Fibroblast of villous mesenchyme (primary cell): ENCODE measurements at regions not wholly inside any gene's neighbourhood (a gene's known extent, or its start where the extent isn't known, plus 50 kb on each side); places are given as distances from the start of the nearest gene placed in this dataset.

Experiments
- DNase-seq: peaks from one replicate; pipeline ENCODE4 v3.0.0-alpha.2; 2010; ENCODE audit warnings: low read depth
- H3K4me3 ChIP-seq: 2 replicates; pipeline ENCODE4 v1.5.1; 2011; ENCODE audit warnings: low read depth, mild to moderate bottlenecking, low read length
- CTCF ChIP-seq: IDR thresholded peaks from 2 replicates; pipeline ENCODE4 v1.5.1; 2012; ENCODE audit warnings: low read depth, mild to moderate bottlenecking, low read length; ENCODE audit not compliant: insufficient read depth

DNA sequence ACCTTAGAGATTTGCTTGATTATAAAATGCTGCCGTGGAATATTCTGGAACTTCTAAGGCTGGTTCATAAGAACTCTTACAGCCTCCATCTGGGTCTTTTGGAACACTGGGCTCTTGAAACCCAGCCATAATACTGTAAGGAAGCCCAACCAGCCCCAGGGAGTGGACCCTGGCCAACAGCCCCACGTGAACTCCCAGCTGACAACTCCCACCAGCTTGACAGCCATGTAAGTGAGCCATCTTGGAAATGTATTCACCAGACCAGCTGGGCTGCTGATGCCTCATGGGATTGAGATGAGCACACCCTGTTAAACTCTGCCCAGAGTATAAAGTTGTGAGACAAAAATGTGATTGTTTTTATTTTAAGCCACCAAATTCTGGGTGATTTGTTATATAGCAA, 378.7 kb upstream of the RAG2 start:
- no peak for TF ChIP-seq CTCF
- H3K4me3 ChIP-seq, result no peak overlapping the region
- DNase-seq, result no peak

- no peak for DNase-seq
- no peak overlapping the region for H3K4me3 ChIP-seq
- no peak for TF ChIP-seq CTCF
These were observed 376.7 kb upstream of the RAG2 start for GRCh38 chr11:36974771-36975170.

DNA sequence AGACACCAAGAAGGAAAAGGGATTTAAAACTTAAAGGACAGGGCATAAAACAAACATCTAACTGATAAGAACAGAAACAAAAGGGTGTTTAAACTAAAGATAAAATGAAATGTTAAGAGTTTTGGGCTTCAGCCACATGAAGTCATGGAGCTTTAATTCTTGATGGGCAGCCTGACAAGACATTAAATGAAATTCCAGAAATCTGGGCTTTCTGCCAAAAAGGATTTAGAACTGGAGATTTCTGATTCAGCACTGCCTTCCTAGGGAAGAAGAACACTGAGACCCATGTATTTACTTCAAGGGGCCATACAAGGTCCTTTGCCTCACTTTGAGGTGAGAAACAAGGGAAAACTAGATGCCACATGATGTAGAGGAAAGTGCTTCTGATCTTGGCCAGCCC, 355.9 kb upstream of the RAG2 start:
- no peak for DNase-seq
- no peak overlapping the region for H3K4me3 ChIP-seq
- no peak for TF ChIP-seq CTCF

DNA sequence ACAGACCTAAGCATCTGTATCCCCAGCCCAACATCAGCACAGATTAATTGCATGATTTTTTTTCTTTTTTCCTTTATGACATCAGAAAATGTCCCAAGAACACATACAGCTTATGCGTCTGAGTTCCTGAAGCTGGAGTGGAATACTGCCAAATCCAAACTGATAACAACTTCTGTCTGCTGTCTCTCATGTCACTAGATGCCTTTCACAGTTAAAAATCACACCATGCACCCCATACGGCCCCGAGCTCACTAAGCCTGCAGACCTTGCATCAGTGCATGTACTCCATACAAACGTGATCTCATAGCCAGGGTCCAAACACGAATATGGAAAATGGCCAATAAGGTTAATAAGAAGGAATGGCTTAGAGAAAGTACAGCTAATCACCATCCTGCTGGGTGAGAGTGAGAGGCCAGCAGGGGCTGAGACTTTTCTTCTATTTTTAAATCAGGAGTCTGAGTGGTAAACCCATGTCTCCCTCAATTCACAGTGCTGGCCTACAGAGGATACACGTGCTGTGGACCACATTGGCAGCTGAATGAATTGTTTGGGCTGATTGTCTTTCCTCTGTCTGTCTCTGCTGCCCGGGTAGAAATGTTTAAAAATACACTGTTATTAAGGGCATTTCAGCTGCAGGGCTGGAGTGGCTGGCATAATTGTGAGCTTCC, 350.6 kb upstream of the RAG2 start:
- no peak overlapping the region for H3K4me3 ChIP-seq
- no peak for DNase-seq
- no peak for TF ChIP-seq CTCF

GRCh38 chr11:36945384-36945783, 347.3 kb upstream of the RAG2 start:
- DNase-seq, result no peak
- TF ChIP-seq CTCF, result peak; percentile 39
- H3K4me3 ChIP-seq, result no peak overlapping the region

DNA sequence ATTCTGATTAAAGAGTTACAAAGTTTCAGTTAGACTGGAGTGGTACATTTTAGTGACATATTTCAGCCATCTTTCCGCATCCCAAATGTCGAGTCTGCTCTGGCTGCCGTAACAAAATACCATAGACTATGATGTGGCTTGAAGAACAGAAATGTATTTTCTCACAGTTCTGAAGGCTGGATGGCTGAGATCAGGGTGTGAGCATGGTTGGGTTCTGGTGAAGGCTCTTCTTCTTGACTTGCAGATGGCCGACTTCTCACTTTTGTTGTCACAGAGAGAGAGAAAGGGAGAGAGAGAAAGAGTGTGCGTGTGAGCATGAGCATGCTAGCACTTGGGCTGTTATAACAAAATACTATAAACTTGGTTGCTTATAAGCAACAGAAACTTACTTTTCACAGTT, 335.4 kb upstream of the RAG2 start:
- TF ChIP-seq CTCF, result no peak
- no peak for DNase-seq
- H3K4me3 ChIP-seq, result no peak overlapping the region

DNA sequence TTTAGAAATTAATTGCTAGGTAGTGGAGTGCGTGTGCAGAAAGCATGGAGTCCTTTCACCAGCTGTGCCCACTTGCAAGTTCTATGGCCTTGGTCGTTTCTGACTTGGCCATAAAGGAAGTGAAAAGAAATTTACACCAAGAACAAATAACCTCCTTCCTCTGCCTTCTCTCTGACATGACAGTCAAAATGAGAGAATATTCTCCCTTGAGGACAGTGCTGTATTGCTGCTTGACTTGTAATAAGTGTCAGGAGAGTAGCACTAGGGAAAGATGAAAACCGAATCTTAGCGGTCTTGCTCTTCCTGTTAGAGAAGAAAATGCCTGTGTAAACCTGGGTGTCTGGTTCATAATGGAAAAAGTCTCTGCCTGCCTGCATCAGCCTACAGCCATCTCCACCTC, 333.1 kb upstream of the RAG2 start:
- no peak for TF ChIP-seq CTCF
- no peak overlapping the region for H3K4me3 ChIP-seq
- DNase-seq, result no peak
